Neural progenitor cell (in vitro differentiated cells): ENCODE measurements at regions not wholly inside any gene's neighbourhood (a gene's known extent, or its start where the extent isn't known, plus 50 kb on each side); places are given as distances from the start of the nearest gene placed in this dataset.

ENCODE experiments used
- DNase-seq: peaks from one replicate; pipeline ENCODE4 v3.0.0-alpha.2; 2016; ENCODE audit warnings: low spot score
- H2AFZ ChIP-seq: fragments of 200-600 bp; sonication (generic); replicated peaks from 2 replicates; pipeline ENCODE4 v1.6.1; 2016; ENCODE audit warnings: antibody characterized with exemption
- H3F3A ChIP-seq: fragments of 200-600 bp; sonication (generic); 2 replicates; pipeline ENCODE4 v1.6.1; 2016; ENCODE audit warnings: antibody characterized with exemption, low read depth
- H3K27ac ChIP-seq: fragments of 200-600 bp; sonication (generic); 2 replicates; pipeline ENCODE4 v1.5.1; 2016; ENCODE audit warnings: mild to moderate bottlenecking
- H3K27me3 ChIP-seq: fragments of 200-600 bp; sonication (generic); 2 replicates; pipeline ENCODE4 v1.6.1; 2016; ENCODE audit warnings: mild to moderate bottlenecking, moderate library complexity
- H3K36me3 ChIP-seq: fragments of 200-600 bp; sonication (generic); 2 replicates; pipeline ENCODE4 v1.5.1; 2016
- H3K4me1 ChIP-seq: fragments of 200-600 bp; sonication (generic); 2 replicates; pipeline ENCODE4 v1.6.1; 2016; ENCODE audit warnings: mixed run types
- H3K4me2 ChIP-seq: fragments of 200-600 bp; sonication (generic); 2 replicates; pipeline ENCODE4 v1.6.1; 2016
- H3K4me3 ChIP-seq: fragments of 200-600 bp; sonication (generic); 2 replicates; pipeline ENCODE4 v1.5.1; 2016
- H3K79me2 ChIP-seq: fragments of 200-600 bp; sonication (generic); 2 replicates; pipeline ENCODE4 v1.6.1; 2016; ENCODE audit warnings: low read depth
- H3K9ac ChIP-seq: fragments of 200-600 bp; sonication (generic); 2 replicates; pipeline ENCODE4 v1.6.1; 2016
- H3K9me3 ChIP-seq: fragments of 200-600 bp; sonication (generic); 2 replicates; pipeline ENCODE4 v1.5.1; 2016; ENCODE audit warnings: low read depth
- H4K20me1 ChIP-seq: fragments of 200-600 bp; sonication (generic); 2 replicates; pipeline ENCODE4 v1.6.1; 2016; ENCODE audit warnings: low read depth
- H3K27ac Mint-ChIP-seq: 3 replicates; pipeline ENCODE4 v1.8.0; 2021; ENCODE audit warnings: mixed read lengths
- H3K27me3 Mint-ChIP-seq: 2 replicates; pipeline ENCODE4 v1.8.0; 2022; ENCODE audit warnings: low read depth, mild to moderate bottlenecking, inconsistent platforms, moderate library complexity, mixed read lengths; ENCODE audit not compliant: insufficient read depth
- H3K36me3 Mint-ChIP-seq: 3 replicates; pipeline ENCODE4 v1.8.0; 2021; ENCODE audit warnings: mixed read lengths
- H3K4me1 Mint-ChIP-seq: 3 replicates; pipeline ENCODE4 v1.8.0; 2021; ENCODE audit warnings: mixed read lengths
- H3K4me3 Mint-ChIP-seq: 3 replicates; pipeline ENCODE4 v1.8.0; 2021; ENCODE audit warnings: mild to moderate bottlenecking, moderate library complexity, mixed read lengths
- H3K9me3 Mint-ChIP-seq: 3 replicates; pipeline ENCODE4 v1.8.0; 2020; ENCODE audit warnings: mixed read lengths
- CTCF ChIP-seq: fragments of 200-600 bp; sonication (generic); IDR thresholded peaks from 2 replicates; pipeline ENCODE4 v1.5.1; 2017; ENCODE audit warnings: antibody characterized with exemption, mild to moderate bottlenecking
- EZH2 ChIP-seq: fragments of 200-600 bp; sonication (generic); IDR thresholded peaks from 2 replicates; pipeline ENCODE4 v1.6.1; 2017; ENCODE audit warnings: antibody characterized with exemption, mild to moderate bottlenecking, moderate library complexity
- EZH2phosphoT487 ChIP-seq: fragments of 200-600 bp; sonication (generic); IDR thresholded peaks from 2 replicates; pipeline ENCODE4 v1.6.1; 2017; ENCODE audit warnings: antibody characterized with exemption

- Histone ChIP-seq H3K9ac (no peak overlapping the region), H3K9me3 (no peaks in the 10 kb centered on the region), H3K36me3 (no peaks in the 10 kb centered on the region), H3K4me1 (no peaks in the 10 kb centered on the region), H3K4me2 (no peak overlapping the region), H3K4me3 (no peak overlapping the region), H3F3A (no peaks in the 10 kb centered on the region), H3K27me3 (no peaks in the 10 kb centered on the region), H4K20me1 (no peaks in the 10 kb centered on the region), H3K79me2 (no peaks in the 10 kb centered on the region), H2AFZ (no peak overlapping the region), H3K27ac (no peak overlapping the region)
- Mint-ChIP-seq H3K27me3 (peaks cover 3% of the 10 kb centered on the region), H3K4me3 (no peak overlapping the region), H3K27ac (no peak overlapping the region), H3K36me3 (no peaks in the 10 kb centered on the region), H3K4me1 (peaks cover 3% of the 10 kb centered on the region), H3K9me3 (no peaks in the 10 kb centered on the region)
- DNase-seq = no peak
- TF ChIP-seq EZH2 (no peak), CTCF (no peak), EZH2phosphoT487 (no peak)
These were observed 341.0 kb downstream of the TCERG1L start for GRCh38 chr10:130970341-130971122.

GRCh38 chr10:130971123-130971435 is 340.4 kb downstream of the TCERG1L start:
- no peak for DNase-seq
- H4K20me1 ChIP-seq = no peaks in the 10 kb centered on the region
- H2AFZ ChIP-seq = no peak overlapping the region
- Mint-ChIP-seq H3K9me3 (no peaks in the 10 kb centered on the region), H3K27me3 (peaks cover 3% of the 10 kb centered on the region), H3K36me3 (no peaks in the 10 kb centered on the region), H3K4me1 (peaks cover 3% of the 10 kb centered on the region), H3K4me3 (no peak overlapping the region), H3K27ac (no peak overlapping the region)
- H3K27ac ChIP-seq = no peak overlapping the region
- H3K4me3 ChIP-seq = no peak overlapping the region
- H3K9ac ChIP-seq = no peak overlapping the region
- no peaks in the 10 kb centered on the region for H3K36me3 ChIP-seq
- no peak overlapping the region for H3K4me2 ChIP-seq
- H3K79me2 ChIP-seq = no peaks in the 10 kb centered on the region
- no peaks in the 10 kb centered on the region for H3F3A ChIP-seq
- no peaks in the 10 kb centered on the region for H3K4me1 ChIP-seq
- H3K27me3 ChIP-seq = no peaks in the 10 kb centered on the region
- no peaks in the 10 kb centered on the region for H3K9me3 ChIP-seq
- TF ChIP-seq EZH2phosphoT487 (no peak), EZH2 (no peak), CTCF (no peak)

GRCh38 chr10:130973127-130973839 is 338.2 kb downstream of the TCERG1L start:
- no peak overlapping the region for H3K9ac ChIP-seq
- peaks cover 3% of the 10 kb centered on the region for H3K27me3 Mint-ChIP-seq

More at GRCh38 chr10:130973127-130973839, 338.2 kb downstream of the TCERG1L start:
- no peaks in the 10 kb centered on the region for H3K4me1 ChIP-seq
- DNase-seq = no peak
- Mint-ChIP-seq H3K36me3 (no peaks in the 10 kb centered on the region), H3K4me1 (no peaks in the 10 kb centered on the region), H3K27ac (no peak overlapping the region), H3K4me3 (no peak overlapping the region), H3K9me3 (no peaks in the 10 kb centered on the region)
- no peak overlapping the region for H3K4me2 ChIP-seq
- H2AFZ ChIP-seq = no peak overlapping the region
- no peaks in the 10 kb centered on the region for H3F3A ChIP-seq
- H3K9me3 ChIP-seq = no peaks in the 10 kb centered on the region
- H3K4me3 ChIP-seq = no peak overlapping the region
- H3K79me2 ChIP-seq = no peaks in the 10 kb centered on the region
- no peak overlapping the region for H3K27ac ChIP-seq
- no peaks in the 10 kb centered on the region for H4K20me1 ChIP-seq
- TF ChIP-seq CTCF = no peak
- TF ChIP-seq EZH2phosphoT487 = no peak
- no peak for TF ChIP-seq EZH2
- no peaks in the 10 kb centered on the region for H3K36me3 ChIP-seq
- no peaks in the 10 kb centered on the region for H3K27me3 ChIP-seq
